ENCODE measurements at regions not wholly inside any gene's neighbourhood (a gene's known extent, or its start where the extent isn't known, plus 50 kb on each side); places are given as distances from the start of the nearest gene placed in this dataset.

GRCh38 chr6:68108233-68108835 lies 526.7 kb upstream of the ADGRB3 start:
- TF ChIP-seq CTCF (IDR thresholded peaks at IDR 0.05) (no peak), POLR2A (IDR thresholded peaks at IDR 0.05) (no peak)
